Sigmoid colon (tissue), 6 donors: ENCODE measurements at regions not wholly inside any gene's neighbourhood (a gene's known extent, or its start where the extent isn't known, plus 50 kb on each side); places are given as distances from the start of the nearest gene placed in this dataset.

Experiments used
- DNase-seq: peaks from one replicate; pipeline ENCODE4 v3.0.0-alpha.2; 2019
- H3K27ac ChIP-seq, 4 donors: fragments of 200-600 bp; sonication (generic); one replicate each; pipeline ENCODE4 v1.5.1; 2016 to 2019; ENCODE audit warnings: mild to moderate bottlenecking in 1 of 4
- H3K27me3 ChIP-seq, 3 donors: fragments of 200-600 bp; sonication (generic); one replicate each; pipeline ENCODE4 v1.5.1; 2019; ENCODE audit warnings: mild to moderate bottlenecking in 1 of 3
- H3K36me3 ChIP-seq, 4 donors: fragments of 200-600 bp; sonication (generic); one replicate each; pipeline ENCODE4 v1.5.1; 2016 to 2019
- H3K4me1 ChIP-seq, 4 donors: fragments of 200-600 bp; sonication (generic); one replicate each; pipeline ENCODE4 v1.5.1; 2017 to 2019
- H3K4me3 ChIP-seq, 4 donors: fragments of 200-600 bp; sonication (generic); one replicate each; pipeline ENCODE4 v1.5.1; 2017 to 2019; ENCODE audit warnings: mild to moderate bottlenecking in 2 of 4, moderate library complexity in 1 of 4
- H3K9me3 ChIP-seq, 4 donors: fragments of 200-600 bp in 3 of 4; sonication (generic) in 3 of 4; one replicate each; pipeline versions ENCODE4 v1.5.1 to v1.6.1; 2013 to 2019
- CTCF ChIP-seq, 4 experiments: fragments of 450-650 bp in 3 of 4; fragments of 200-600 bp in 1 of 4; IDR thresholded peaks; one replicate each; pipeline ENCODE4 v1.5.1; 2016 to 2019; ENCODE audit warnings: antibody characterized with exemption in 4 of 4, mild to moderate bottlenecking in 3 of 4, moderate library complexity in 2 of 4
- EP300 ChIP-seq, 4 donors: sonication (generic); formaldehyde crosslinking; IDR thresholded peaks; one replicate each; pipeline ENCODE4 v1.6.1; 2017; ENCODE audit warnings: antibody characterized with exemption in 4 of 4
- POLR2A ChIP-seq, 2 donors: fragments of 450-650 bp; IDR thresholded peaks; one replicate each; pipeline ENCODE4 v1.6.1; 2016; ENCODE audit warnings: antibody characterized with exemption in 2 of 2, mild to moderate bottlenecking in 2 of 2, moderate library complexity in 2 of 2
- POLR2AphosphoS5 ChIP-seq, 4 donors: sonication (generic); formaldehyde crosslinking; IDR thresholded peaks; one replicate each; pipeline ENCODE4 v1.6.1; 2017; ENCODE audit warnings: antibody characterized with exemption in 4 of 4
- WGBS, 2 donors: extraction: QIAGEN DNeasy Blood & Tissue Kit; methylation state at CpG; one replicate each; pipeline ENCODE4 v1.1.7; 2013; 5-methylcytosine and 5-hydroxymethylcytosine counted together
- intact Hi-C: fragments of 100-400 bp; cut with DNase I; formaldehyde crosslinking; loops from one replicate; pipeline ENCODE4 v1.15.1; 2023
- donor health status: healthy with polysubstance abuse.
- donor health status: healthy.

DNA sequence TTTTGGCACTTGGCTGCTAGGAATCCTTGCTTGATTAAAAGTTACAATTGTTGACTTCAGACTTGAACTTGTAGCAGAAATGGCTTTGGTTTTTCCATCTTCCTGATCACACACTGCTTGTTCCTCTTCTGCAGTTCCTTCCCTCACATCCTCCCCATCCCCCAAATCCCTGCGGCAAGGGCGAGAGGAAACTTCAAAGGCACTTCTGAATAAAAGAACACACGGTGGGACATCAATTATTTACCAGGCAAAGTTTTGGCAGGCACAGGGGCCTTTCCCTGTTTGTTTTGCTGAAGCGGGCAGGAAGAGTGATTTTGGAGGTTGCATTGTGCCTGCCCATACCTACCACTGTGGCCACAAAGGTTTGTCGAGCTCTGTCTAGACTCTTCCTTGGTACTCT is 260.9 kb downstream of the KIF4B start:
- H3K36me3 ChIP-seq: no peaks in the 10 kb centered on the region
- WGBS, 2 donors: 18 to 24% methylated on average over 5 of the region's 5 CpGs
- H3K4me3 ChIP-seq: no peak overlapping the region
- H3K4me1 ChIP-seq: no peaks in the 10 kb centered on the region
- TF ChIP-seq POLR2A (IDR thresholded peaks at IDR 0.05) (no peak), POLR2AphosphoS5 (IDR thresholded peaks at IDR 0.05) (no peak), CTCF (IDR thresholded peaks at IDR 0.05) (no peak), EP300 (IDR thresholded peaks at IDR 0.05) (no peak)
- H3K27ac ChIP-seq: no peak overlapping the region
- H3K27me3 ChIP-seq: no peaks in the 10 kb centered on the region
- no peak for DNase-seq
- H3K9me3 ChIP-seq: no peaks in the 10 kb centered on the region
- intact Hi-C loops: no loop called here

DNA sequence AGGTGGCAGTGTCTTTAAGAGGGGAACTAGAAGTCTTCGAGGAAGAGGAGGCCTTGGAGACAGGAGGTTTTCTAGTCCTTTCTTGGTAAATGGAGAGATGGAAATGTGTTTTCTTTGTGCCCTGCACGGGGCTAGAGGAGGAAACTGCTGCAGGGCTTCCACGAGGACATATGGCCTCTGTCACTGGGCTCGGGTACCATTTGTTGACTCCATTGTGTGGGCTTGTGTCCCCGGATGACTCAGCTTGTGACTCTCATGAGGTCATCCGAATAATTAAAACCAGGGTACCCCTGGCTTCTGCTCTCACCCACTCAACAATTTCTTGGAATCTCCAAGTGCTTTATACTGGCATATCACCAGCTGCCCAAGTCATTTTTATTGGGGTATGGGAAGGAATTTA is 261.7 kb downstream of the KIF4B start:
- intact Hi-C loops: no loop called here
- DNase-seq: no peak
- WGBS, 2 donors: 65 to 73% methylated on average over 6 of the region's 6 CpGs
- Histone ChIP-seq H3K27ac (no peak overlapping the region), H3K4me1 (no peaks in the 10 kb centered on the region), H3K9me3 (no peaks in the 10 kb centered on the region), H3K27me3 (no peaks in the 10 kb centered on the region), H3K36me3 (no peaks in the 10 kb centered on the region), H3K4me3 (no peak overlapping the region)
- TF ChIP-seq POLR2AphosphoS5 (IDR thresholded peaks at IDR 0.05) (no peak), POLR2A (IDR thresholded peaks at IDR 0.05) (no peak), CTCF (IDR thresholded peaks at IDR 0.05) (no peak), EP300 (IDR thresholded peaks at IDR 0.05) (no peak)

DNA sequence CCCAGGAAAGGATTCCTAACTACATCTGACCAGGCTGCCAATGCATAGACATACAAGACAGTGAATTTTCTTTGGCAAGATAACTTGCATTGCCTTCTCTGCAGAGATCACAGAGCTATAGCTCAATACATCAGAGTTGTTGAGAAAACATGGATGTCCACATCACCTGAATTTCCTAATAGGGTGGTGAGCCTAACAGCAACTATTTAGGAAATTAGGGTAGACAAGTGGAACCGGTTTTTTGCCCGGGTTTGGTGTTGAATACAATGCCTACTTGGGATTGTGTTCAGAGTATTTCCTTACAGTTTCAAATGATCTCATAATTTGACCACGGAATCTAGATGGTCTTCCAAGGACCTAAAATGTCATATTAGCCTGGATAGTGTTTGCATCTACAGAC is 262.7 kb downstream of the KIF4B start:
- Histone ChIP-seq H3K4me3 (no peak overlapping the region), H3K4me1 (no peaks in the 10 kb centered on the region), H3K36me3 (no peaks in the 10 kb centered on the region), H3K9me3 (no peaks in the 10 kb centered on the region), H3K27me3 (no peaks in the 10 kb centered on the region), H3K27ac (no peak overlapping the region)
- intact Hi-C loops: no loop called here
- no peak for DNase-seq
- 83 to 86% methylated on average over 3 of the region's 3 CpGs for WGBS, 2 donors
- no peak for TF ChIP-seq POLR2A (IDR thresholded peaks at IDR 0.05)
- no peak for TF ChIP-seq EP300 (IDR thresholded peaks at IDR 0.05)
- no peak for TF ChIP-seq POLR2AphosphoS5 (IDR thresholded peaks at IDR 0.05)
- no peak for TF ChIP-seq CTCF (IDR thresholded peaks at IDR 0.05)

DNA sequence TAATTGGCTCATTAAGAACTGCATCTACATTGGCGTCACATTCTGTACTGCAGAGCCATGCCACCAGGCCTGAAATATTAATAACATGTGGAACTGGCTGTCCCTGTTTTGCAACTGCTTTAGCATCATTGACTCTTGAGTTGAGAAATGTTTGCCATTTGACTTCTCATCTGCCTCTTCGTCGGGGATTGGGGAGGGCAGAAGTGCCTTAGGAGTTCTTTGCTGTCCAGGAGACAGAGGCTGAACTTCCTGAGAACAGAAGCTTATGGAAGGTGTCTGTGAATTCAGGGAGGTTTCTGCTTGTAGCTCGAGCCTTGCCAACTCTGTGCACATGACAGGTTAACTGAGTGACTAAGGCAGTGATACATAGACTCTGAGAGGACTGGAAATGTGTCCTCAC is 265.0 kb downstream of the KIF4B start:
- H3K27me3 ChIP-seq: no peaks in the 10 kb centered on the region
- no peaks in the 10 kb centered on the region for H3K4me1 ChIP-seq
- no peaks in the 10 kb centered on the region for H3K9me3 ChIP-seq
- no peak overlapping the region for H3K4me3 ChIP-seq
- 60 to 73% methylated on average over 4 of the region's 4 CpGs for WGBS, 2 donors
- H3K27ac ChIP-seq: no peak overlapping the region
- TF ChIP-seq CTCF (IDR thresholded peaks at IDR 0.05) (no peak), POLR2AphosphoS5 (IDR thresholded peaks at IDR 0.05) (no peak), EP300 (IDR thresholded peaks at IDR 0.05) (no peak), POLR2A (IDR thresholded peaks at IDR 0.05) (no peak)
- intact Hi-C loops: no loop called here
- H3K36me3 ChIP-seq: no peaks in the 10 kb centered on the region
- DNase-seq: no peak

GRCh38 chr5:155282503-155283107 is 269.1 kb downstream of the KIF4B start:
- no peak overlapping the region for H3K27ac ChIP-seq
- WGBS, 2 donors: 52 to 62% methylated on average over 6 of the region's 6 CpGs
- no peaks in the 10 kb centered on the region for H3K36me3 ChIP-seq
- TF ChIP-seq POLR2A (IDR thresholded peaks at IDR 0.05) (no peak), POLR2AphosphoS5 (IDR thresholded peaks at IDR 0.05) (no peak)
- no peaks in the 10 kb centered on the region for H3K4me1 ChIP-seq
- no peak overlapping the region for H3K4me3 ChIP-seq
- intact Hi-C loops: no loop called here
- peaks cover 0 to 2% (median 0%) of the 10 kb centered on the region in 3 donors for H3K27me3 ChIP-seq
- H3K9me3 ChIP-seq: no peaks in the 10 kb centered on the region
- DNase-seq: no peak
